A673 (cell line): ENCODE measurements at regions not wholly inside any gene's neighbourhood (a gene's known extent, or its start where the extent isn't known, plus 50 kb on each side); places are given as distances from the start of the nearest gene placed in this dataset.
A peak's percentile ranks its signal among the peaks of the same experiment; 100 is the strongest.

Source experiments
- BruUV-seq: library from RNA; stranded (reverse); fragments of 400-500 nt; replicated peaks from 2 replicates; lab custom pipeline; 2021; lab: Mats Ljungman, UMichigan
- CTCF ChIA-PET: fragments of 300-600 bp; sonication (Branson Sonifier 250); formaldehyde crosslinking; loops from one replicate; lab custom pipeline; 2022; ENCODE audit warnings: antibody characterized with exemption; lab: Charles Lee
- POLR2A ChIA-PET: fragments of 300-600 bp; sonication (Branson Sonifier 250); formaldehyde crosslinking; loops from one replicate; lab custom pipeline; 2022; ENCODE audit warnings: antibody characterized with exemption; ENCODE audit not compliant: low non-redundant PET; lab: Charles Lee
- DNase-seq: peaks from one replicate; pipeline ENCODE4 v3.0.0-alpha.2; 2015; ENCODE audit warnings: low spot score
- H3K27ac ChIP-seq: fragments of 200-600 bp; sonication (generic); 2 replicates; pipeline ENCODE4 v1.5.1; 2016; ENCODE audit warnings: mixed run types, low read depth, mild to moderate bottlenecking, mixed read lengths, antibody characterized with exemption, low read length; ENCODE audit not compliant: poor library complexity, severe bottlenecking
- H3K27me3 ChIP-seq: fragments of 200-600 bp; sonication (generic); replicated peaks from 2 replicates; pipeline ENCODE4 v1.6.1; 2017; ENCODE audit warnings: mixed run types, low read depth, mild to moderate bottlenecking, mixed read lengths, antibody characterized with exemption, low read length; ENCODE audit not compliant: insufficient read depth, poor library complexity
- H3K36me3 ChIP-seq: fragments of 200-600 bp; sonication (generic); 2 replicates; pipeline ENCODE4 v1.6.1; 2016; ENCODE audit warnings: mixed run types, mild to moderate bottlenecking, mixed read lengths, antibody characterized with exemption, low read length; ENCODE audit not compliant: insufficient read depth, poor library complexity, severe bottlenecking
- H3K4me1 ChIP-seq: fragments of 200-600 bp; sonication (generic); 2 replicates; pipeline ENCODE4 v1.6.1; 2017; ENCODE audit warnings: mixed run types, mild to moderate bottlenecking, mixed read lengths, antibody characterized with exemption, low read length; ENCODE audit not compliant: insufficient read depth, poor library complexity, severe bottlenecking
- H3K4me3 ChIP-seq: fragments of 200-600 bp; sonication (generic); 2 replicates; pipeline ENCODE4 v1.5.1; 2016; ENCODE audit warnings: low read depth, mixed run types, mild to moderate bottlenecking, mixed read lengths, low read length; ENCODE audit not compliant: poor library complexity, severe bottlenecking
- H3K9me3 ChIP-seq: fragments of 200-600 bp; sonication (generic); 2 replicates; pipeline ENCODE4 v1.6.1; 2016; ENCODE audit warnings: mixed run types, low read depth, mild to moderate bottlenecking, mixed read lengths, antibody characterized with exemption, low read length; ENCODE audit not compliant: poor library complexity, severe bottlenecking
- EZH2 ChIP-seq: fragments of 200-600 bp; sonication (generic); IDR thresholded peaks from 2 replicates; pipeline ENCODE4 v1.6.1; 2017; ENCODE audit warnings: borderline replicate concordance, low read depth, mild to moderate bottlenecking, mixed read lengths, antibody characterized with exemption, low read length; ENCODE audit not compliant: poor library complexity, severe bottlenecking
- intact Hi-C: fragments of 100-400 bp; cut with micrococcal nuclease; formaldehyde crosslinking; loops from one replicate; pipeline ENCODE4 v1.10.0; 2022; ENCODE audit not compliant: unreplicated experiment
- TF ChIP-seq, protein P1 (sequence below): fragments of 300-800, 200-600 bp; sonication (generic); conservative IDR thresholded peaks from 2 replicates; pipeline ENCODE4 v1.5.1; 2017; ENCODE audit warnings: low read depth, mild to moderate bottlenecking, antibody characterized with exemption, low read length, moderate library complexity, mixed read lengths

DNA sequence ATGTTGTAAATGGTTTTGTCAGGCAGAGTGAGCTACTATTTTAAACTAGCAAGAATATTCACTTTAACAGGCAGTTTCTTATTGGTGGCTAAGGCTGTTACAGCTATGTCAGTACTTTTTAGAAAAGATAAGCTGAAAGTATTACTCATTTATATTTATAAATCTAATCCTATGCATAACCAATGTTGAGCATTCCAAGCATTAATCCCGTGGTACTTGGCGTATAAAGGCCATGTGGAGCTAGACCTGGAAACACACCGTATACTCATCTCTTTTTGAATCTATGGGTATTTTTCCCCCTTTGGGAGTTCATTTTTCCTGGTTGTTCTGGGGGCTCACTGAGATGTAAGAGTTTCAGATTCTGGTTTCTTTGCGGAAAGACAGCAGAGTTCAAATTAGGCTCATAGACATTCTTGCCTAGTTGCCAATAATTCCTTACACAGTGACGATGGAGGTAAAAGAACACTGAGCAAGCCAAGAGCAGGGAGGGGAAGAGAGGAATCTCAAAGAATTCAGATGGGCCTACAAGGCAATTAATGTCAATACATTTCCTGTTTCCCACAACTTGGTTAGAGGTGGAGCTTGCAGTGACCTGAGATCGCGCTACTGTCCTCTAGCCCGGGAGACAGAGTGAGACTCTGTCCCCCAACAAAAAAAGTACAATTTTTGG lies 211.5 kb downstream of the SOX4 start:
- Histone ChIP-seq H3K4me3 (no peak overlapping the region), H3K4me1 (peaks cover 31% of the 10 kb centered on the region), H3K9me3 (no peaks in the 10 kb centered on the region), H3K27ac (no peak overlapping the region), H3K27me3 (no peaks in the 10 kb centered on the region), H3K36me3 (no peaks in the 10 kb centered on the region)
- ChIA-PET CTCF (no interaction called here), POLR2A (no interaction called here)
- intact Hi-C loops = no loop called here
- DNase-seq = peak; percentile 56
- BruUV-seq = no TSS peak
- TF ChIP-seq, protein P1, sequence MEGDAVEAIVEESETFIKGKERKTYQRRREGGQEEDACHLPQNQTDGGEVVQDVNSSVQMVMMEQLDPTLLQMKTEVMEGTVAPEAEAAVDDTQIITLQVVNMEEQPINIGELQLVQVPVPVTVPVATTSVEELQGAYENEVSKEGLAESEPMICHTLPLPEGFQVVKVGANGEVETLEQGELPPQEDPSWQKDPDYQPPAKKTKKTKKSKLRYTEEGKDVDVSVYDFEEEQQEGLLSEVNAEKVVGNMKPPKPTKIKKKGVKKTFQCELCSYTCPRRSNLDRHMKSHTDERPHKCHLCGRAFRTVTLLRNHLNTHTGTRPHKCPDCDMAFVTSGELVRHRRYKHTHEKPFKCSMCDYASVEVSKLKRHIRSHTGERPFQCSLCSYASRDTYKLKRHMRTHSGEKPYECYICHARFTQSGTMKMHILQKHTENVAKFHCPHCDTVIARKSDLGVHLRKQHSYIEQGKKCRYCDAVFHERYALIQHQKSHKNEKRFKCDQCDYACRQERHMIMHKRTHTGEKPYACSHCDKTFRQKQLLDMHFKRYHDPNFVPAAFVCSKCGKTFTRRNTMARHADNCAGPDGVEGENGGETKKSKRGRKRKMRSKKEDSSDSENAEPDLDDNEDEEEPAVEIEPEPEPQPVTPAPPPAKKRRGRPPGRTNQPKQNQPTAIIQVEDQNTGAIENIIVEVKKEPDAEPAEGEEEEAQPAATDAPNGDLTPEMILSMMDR = no peak
- no peak for TF ChIP-seq EZH2

DNA sequence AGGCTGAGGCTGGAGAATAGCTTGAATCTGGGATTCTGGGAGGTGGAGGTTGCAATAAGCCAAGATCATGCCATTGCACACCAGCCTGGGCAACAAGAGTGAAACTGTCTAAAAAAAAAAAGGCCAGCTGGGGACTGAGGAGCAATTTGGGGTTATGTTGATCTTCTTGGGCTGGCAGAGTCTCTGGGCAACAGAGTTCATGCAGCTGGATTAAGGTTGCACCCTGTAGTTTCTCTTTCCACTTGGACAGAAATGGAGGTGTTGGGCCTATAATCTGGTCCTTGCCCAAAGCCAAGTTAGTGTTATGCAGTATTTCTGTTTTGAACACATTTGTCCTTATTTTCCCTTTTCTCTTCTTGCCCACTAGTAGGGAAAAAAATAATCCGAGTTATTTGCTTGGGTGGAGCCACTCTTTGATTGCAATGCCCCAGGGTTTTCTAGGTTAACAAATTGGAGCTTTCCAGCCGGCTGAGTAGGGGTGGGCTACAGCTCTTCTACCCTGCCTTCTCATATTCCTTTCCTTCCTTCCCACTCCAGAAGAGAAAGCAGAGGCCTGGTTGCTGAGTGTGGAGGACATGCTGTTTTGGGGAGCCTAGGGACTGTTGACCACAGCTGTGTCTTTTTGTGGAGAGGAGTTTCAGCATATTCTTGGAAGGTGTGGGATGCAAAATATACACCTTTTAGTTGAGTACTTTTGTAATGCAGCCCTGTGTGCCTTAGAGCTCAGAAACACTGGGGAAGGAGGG lies 213.9 kb downstream of the SOX4 start:
- ChIA-PET CTCF (no interaction called here), POLR2A (interaction anchor here (0.6 to 0.7 kb wide), 2 partner anchors 8 to 21 kb away, joined by 3 to 4 read pairs; no protein-coding TSS in a partner anchor)
- Histone ChIP-seq H3K27ac (no peak overlapping the region), H3K27me3 (no peaks in the 10 kb centered on the region), H3K36me3 (no peaks in the 10 kb centered on the region), H3K4me3 (no peak overlapping the region), H3K4me1 (peaks cover 22% of the 10 kb centered on the region), H3K9me3 (no peaks in the 10 kb centered on the region)
- BruUV-seq = no TSS peak
- intact Hi-C loops = no loop called here
- no peak for DNase-seq
- no peak for TF ChIP-seq EZH2
- TF ChIP-seq, protein P1 = no peak

DNA sequence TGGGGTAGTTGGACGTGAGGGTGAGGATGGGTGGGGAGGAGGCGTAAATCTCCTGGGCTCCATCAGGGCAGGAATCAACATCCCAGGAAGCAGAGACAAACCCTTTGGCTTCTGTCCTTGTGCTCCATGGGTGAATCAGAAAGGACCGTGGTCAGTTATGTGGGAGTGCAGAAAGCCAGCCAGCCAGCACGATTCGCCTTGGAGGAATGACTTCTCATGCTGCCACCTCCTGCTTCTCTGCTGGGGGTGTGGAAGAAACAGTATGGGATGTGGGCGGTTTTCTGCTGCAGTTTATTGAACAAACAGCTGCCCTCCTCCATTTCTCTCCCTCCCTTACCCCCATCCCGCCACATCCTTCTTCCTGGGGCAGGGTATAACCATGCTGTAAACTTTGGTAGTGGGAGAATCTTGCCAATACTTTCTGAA lies 214.5 kb downstream of the SOX4 start:
- TF ChIP-seq, protein P1 = no peak
- TF ChIP-seq EZH2 = no peak
- Histone ChIP-seq H3K9me3 (no peaks in the 10 kb centered on the region), H3K4me3 (no peak overlapping the region), H3K4me1 (peaks cover 17% of the 10 kb centered on the region), H3K27ac (no peak overlapping the region), H3K27me3 (no peaks in the 10 kb centered on the region), H3K36me3 (no peaks in the 10 kb centered on the region)
- ChIA-PET CTCF (no interaction called here), POLR2A (interaction anchor here (0.6 to 0.7 kb wide), 2 partner anchors 8 to 21 kb away, joined by 3 to 4 read pairs; no protein-coding TSS in a partner anchor)
- no TSS peak for BruUV-seq
- intact Hi-C loops = no loop called here
- DNase-seq = no peak
